ENCODE measurements at regions not wholly inside any gene's neighbourhood (a gene's known extent, or its start where the extent isn't known, plus 50 kb on each side); places are given as distances from the start of the nearest gene placed in this dataset.

DNA sequence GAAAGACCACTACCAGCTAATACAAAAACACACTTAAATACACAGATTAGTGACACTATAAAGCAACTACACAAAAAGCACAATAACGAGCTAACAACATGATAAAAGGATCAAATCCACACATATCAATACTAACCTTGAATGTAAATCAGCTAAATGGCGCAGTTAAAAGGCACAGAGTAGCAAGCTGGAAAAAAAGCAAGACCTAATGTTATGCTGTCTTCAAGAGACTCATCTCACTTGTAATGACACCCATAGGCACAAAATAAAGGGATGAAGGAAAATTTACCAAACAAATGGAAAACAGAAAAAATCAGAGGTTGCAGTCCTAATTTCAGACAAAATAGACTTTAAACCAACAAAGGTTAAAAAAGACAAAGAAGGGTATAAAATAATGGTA lies 86.3 kb downstream of the NUS1 start:
- TF ChIP-seq POLR2A (IDR thresholded peaks at IDR 0.05): no peak
- TF ChIP-seq, protein P1, sequence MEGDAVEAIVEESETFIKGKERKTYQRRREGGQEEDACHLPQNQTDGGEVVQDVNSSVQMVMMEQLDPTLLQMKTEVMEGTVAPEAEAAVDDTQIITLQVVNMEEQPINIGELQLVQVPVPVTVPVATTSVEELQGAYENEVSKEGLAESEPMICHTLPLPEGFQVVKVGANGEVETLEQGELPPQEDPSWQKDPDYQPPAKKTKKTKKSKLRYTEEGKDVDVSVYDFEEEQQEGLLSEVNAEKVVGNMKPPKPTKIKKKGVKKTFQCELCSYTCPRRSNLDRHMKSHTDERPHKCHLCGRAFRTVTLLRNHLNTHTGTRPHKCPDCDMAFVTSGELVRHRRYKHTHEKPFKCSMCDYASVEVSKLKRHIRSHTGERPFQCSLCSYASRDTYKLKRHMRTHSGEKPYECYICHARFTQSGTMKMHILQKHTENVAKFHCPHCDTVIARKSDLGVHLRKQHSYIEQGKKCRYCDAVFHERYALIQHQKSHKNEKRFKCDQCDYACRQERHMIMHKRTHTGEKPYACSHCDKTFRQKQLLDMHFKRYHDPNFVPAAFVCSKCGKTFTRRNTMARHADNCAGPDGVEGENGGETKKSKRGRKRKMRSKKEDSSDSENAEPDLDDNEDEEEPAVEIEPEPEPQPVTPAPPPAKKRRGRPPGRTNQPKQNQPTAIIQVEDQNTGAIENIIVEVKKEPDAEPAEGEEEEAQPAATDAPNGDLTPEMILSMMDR (IDR thresholded peaks at IDR 0.05): no peak
- WGBS, 2 donors: 42 to 46% methylated on average over 2 of the region's 2 CpGs
- Histone ChIP-seq H3K27ac (no peak overlapping the region), H3K27me3 (no peaks in the 10 kb centered on the region), H3K4me3 (no peak overlapping the region), H3K4me1 (no peaks in the 10 kb centered on the region), H3K36me3 (replicated peaks in 1 of 2; ENCODE audit: insufficient read depth in 1 of 2, low read depth in 2 of 2) (no peaks in the 10 kb centered on the region), H3K9me3 (peaks cover 0 to 26% (median 0%) of the 10 kb centered on the region in 3 donors)
- no peak for DNase-seq
- ATAC-seq: no peak
- intact Hi-C loops (cut with DNase I): no loop called here

DNA sequence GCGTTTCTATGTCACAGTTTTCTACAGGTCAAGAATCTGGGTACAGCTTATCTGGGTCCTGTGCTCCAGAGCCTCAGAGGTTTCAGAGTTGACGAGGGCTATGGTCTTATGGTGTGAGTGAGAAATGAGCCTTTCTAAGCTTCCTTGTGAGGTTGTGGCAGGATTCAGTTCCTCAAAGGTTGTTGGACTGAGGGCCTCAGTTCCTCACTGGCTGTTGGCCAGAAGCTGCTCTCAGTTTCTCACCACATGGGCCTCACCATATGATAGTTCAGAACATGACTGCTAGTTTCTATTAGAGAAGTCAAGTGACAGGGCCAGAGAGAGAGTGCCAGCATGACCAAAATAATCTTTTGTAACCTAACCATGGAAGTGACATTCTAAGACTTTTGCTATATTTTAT lies 96.1 kb downstream of the NUS1 start:
- ATAC-seq: no peak
- H3K27me3 ChIP-seq: no peaks in the 10 kb centered on the region
- TF ChIP-seq, protein P1 (IDR thresholded peaks at IDR 0.05): no peak
- no peak for TF ChIP-seq POLR2A (IDR thresholded peaks at IDR 0.05)
- no peak overlapping the region for H3K27ac ChIP-seq
- 57 to 62% methylated on average over 2 of the region's 2 CpGs for WGBS, 2 donors
- no peak for DNase-seq
- H3K4me3 ChIP-seq: no peak overlapping the region
- no peaks in the 10 kb centered on the region for H3K9me3 ChIP-seq
- intact Hi-C loops (cut with DNase I): no loop called here
- no peaks in the 10 kb centered on the region for H3K4me1 ChIP-seq
- H3K36me3 ChIP-seq (replicated peaks in 1 of 2; ENCODE audit: insufficient read depth in 1 of 2, low read depth in 2 of 2): no peaks in the 10 kb centered on the region

DNA sequence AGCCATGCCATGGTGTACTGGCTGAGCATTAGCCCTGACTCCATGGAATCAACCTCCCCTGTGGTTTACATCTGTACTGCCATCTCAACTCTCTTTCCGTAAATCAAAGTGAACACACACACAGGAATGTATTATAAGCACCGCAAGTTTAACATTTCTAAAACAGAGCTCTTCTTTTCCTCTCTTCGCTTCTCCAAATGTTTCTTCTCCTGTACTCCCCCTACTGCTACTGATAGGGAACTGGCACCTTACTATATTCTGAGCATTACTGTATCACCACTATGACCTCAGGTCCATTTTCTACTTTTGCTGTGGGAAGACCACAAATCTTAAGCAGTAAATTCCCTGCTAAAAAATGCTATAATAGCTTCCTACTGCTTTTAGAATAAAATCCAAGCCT lies 101.2 kb downstream of the NUS1 start:
- no peak overlapping the region for H3K27ac ChIP-seq
- H3K27me3 ChIP-seq: no peaks in the 10 kb centered on the region
- TF ChIP-seq POLR2A (IDR thresholded peaks at IDR 0.05): no peak
- TF ChIP-seq, protein P1 (IDR thresholded peaks at IDR 0.05): peak in 1 of 7 experiments; percentile 13
- H3K4me1 ChIP-seq: no peaks in the 10 kb centered on the region
- no peak overlapping the region for H3K4me3 ChIP-seq
- WGBS, 2 donors: 37 to 53% methylated on average over 3 of the region's 3 CpGs
- H3K9me3 ChIP-seq: no peaks in the 10 kb centered on the region
- ATAC-seq: no peak
- intact Hi-C loops (cut with DNase I): no loop called here
- no peaks in the 10 kb centered on the region for H3K36me3 ChIP-seq (replicated peaks in 1 of 2; ENCODE audit: insufficient read depth in 1 of 2, low read depth in 2 of 2)
- DNase-seq: no peak

DNA sequence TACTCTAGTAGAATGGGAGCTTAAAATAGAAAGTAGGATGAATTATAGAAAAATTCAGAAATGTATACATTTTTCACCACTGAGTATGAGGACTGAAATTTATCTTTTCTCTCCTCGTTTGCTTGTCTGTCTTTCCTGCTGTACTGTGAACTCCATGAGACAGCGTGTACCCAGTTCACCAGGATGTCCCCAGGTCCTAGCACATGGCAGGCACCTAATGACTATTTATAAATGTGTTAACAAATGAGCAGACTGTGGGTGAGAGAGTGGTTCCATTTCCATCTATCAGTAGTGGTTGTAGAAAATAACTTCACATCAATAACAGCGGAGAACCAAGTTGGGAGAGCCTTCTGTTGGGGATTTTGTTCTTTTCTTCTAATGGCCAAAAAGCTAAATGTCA lies 106.3 kb downstream of the NUS1 start:
- no peaks in the 10 kb centered on the region for H3K9me3 ChIP-seq
- TF ChIP-seq, protein P1 (IDR thresholded peaks at IDR 0.05): no peak
- no peak for TF ChIP-seq POLR2A (IDR thresholded peaks at IDR 0.05)
- ATAC-seq (no peak), DNase-seq (no peak)
- no peaks in the 10 kb centered on the region for H3K27me3 ChIP-seq
- H3K4me1 ChIP-seq: no peaks in the 10 kb centered on the region
- H3K4me3 ChIP-seq: no peak overlapping the region
- H3K36me3 ChIP-seq (replicated peaks in 1 of 2; ENCODE audit: insufficient read depth in 1 of 2, low read depth in 2 of 2): no peaks in the 10 kb centered on the region
- no peak overlapping the region for H3K27ac ChIP-seq
- intact Hi-C loops (cut with DNase I): no loop called here
- WGBS, 2 donors: 57 to 60% methylated on average over 3 of the region's 3 CpGs

DNA sequence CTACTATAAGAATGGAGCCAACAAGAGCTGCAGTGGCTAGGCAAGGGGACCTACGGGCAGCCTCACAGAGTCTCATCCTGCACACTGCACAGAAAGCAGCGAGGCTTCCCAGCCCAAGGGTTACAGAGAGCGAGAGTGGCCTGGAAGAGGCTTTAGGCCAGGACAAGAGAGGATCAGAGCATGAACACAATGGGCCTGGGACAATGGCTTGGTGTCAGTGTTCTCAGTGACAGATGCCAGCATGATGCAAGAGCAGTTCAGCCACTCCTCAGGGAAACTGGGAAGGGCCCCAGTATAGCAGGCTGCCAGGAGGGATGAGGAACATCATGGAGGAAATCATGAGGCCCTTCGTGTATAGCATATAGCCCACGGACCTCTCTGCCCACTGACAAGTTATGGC lies 108.0 kb downstream of the NUS1 start:
- Histone ChIP-seq H3K9me3 (no peaks in the 10 kb centered on the region), H3K36me3 (replicated peaks in 1 of 2; ENCODE audit: insufficient read depth in 1 of 2, low read depth in 2 of 2) (no peaks in the 10 kb centered on the region), H3K4me1 (no peaks in the 10 kb centered on the region), H3K27ac (no peak overlapping the region), H3K27me3 (no peaks in the 10 kb centered on the region), H3K4me3 (no peak overlapping the region)
- TF ChIP-seq, protein P1 (IDR thresholded peaks at IDR 0.05): no peak
- no peak for TF ChIP-seq POLR2A (IDR thresholded peaks at IDR 0.05)
- ATAC-seq: no peak
- intact Hi-C loops (cut with DNase I): no loop called here
- DNase-seq: no peak
- 48 to 56% methylated on average over 5 of the region's 5 CpGs for WGBS, 2 donors
